ENCODE measurements at regions not wholly inside any gene's neighbourhood (a gene's known extent, or its start where the extent isn't known, plus 50 kb on each side); places are given as distances from the start of the nearest gene placed in this dataset.

DNA sequence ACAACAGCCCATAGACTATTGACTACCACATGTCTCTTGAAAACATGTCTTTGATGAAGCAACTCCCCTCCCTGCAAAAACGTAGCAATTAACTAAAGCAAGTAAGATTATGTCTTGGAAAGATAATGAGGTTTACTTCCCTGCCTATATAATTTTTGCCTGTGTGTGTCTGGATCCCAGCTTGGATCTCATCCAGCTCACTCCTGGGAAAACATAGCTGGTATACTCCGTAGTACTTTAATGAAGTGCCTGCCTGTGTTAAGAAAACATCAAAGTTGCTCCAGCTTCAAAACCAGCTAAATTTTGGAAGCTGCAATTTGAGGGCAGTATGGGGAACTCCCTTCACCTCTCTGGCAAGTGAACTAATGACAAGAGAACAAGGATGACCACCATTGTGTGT, 182.6 kb upstream of the C9orf72 start:
- no peak for DNase-seq

DNA sequence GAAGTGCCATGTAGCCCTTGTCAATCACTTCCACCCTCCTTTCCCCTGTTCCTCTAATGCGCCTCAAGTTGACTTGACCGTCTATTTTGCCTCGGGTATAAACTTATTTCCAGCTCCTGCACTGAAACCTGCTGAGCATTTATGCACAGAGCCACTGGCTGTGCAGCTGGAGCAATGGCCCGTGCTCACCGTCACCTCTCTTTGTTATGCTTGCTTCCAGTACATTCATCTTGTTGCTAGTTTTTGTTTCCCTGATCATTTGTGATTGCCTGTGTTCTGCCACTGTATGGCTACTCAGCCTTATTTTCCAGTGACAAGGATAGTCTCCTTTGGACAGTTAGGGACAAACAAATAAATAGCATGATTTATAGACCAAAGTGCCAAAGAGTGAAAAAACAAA, 183.1 kb upstream of the C9orf72 start:
- DNase-seq, result no peak

DNA sequence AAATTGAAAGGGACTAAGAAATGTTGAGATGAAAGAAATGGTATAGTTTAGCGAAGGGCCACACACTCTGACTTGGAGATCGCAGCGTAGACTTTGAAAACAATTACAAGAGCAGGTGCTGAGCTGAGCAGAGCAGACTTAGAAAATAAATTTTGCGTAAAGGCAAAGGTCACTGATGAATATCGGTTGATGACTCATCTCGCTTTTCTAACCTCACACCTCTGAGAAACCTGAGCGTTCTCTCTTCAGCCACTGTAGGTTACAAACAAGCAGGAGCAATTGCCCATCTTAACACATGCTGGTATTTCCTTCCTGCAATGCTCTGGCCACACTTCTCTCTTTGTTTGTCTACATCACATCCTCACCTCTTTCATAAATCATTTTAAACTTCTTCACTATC, 190.6 kb upstream of the C9orf72 start:
- DNase-seq, result peak; percentile 27

DNA sequence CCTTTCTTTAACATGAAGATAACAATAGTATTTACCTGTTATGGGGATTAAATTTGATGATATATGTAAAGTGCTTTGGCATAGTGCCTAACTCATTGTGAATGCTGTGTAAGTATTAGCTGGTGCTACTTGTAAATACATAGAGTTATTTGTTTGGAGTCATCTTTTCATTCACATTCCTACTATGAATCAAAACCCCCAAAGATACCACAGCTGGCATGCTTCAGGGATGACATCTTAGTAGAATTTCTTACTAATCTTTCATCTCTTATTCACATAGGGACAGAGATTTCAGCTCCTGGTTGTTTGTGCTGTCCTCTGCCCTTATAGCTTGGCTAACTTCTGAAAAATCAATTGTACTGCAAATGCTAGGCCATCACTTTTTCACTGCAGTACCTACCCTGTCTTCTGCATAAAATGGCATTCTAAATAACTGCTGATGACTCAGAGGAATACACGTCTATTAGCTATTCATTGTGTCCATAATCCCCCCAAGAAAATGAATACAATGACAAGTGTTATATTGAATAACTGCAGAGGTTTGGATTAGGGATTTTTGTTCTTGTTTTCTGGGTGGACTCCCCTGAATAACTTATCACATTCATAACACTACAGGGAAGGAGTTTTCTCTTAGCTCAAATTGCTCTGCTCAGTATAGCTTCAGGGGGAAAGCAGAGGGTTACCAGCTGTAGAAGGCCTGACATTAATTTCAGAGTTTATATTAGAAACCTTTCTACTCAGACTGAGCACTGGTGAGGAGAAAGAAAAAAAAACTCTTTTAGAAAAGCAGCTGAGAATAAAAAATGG, 192.2 kb upstream of the C9orf72 start:
- no peak for DNase-seq

DNA sequence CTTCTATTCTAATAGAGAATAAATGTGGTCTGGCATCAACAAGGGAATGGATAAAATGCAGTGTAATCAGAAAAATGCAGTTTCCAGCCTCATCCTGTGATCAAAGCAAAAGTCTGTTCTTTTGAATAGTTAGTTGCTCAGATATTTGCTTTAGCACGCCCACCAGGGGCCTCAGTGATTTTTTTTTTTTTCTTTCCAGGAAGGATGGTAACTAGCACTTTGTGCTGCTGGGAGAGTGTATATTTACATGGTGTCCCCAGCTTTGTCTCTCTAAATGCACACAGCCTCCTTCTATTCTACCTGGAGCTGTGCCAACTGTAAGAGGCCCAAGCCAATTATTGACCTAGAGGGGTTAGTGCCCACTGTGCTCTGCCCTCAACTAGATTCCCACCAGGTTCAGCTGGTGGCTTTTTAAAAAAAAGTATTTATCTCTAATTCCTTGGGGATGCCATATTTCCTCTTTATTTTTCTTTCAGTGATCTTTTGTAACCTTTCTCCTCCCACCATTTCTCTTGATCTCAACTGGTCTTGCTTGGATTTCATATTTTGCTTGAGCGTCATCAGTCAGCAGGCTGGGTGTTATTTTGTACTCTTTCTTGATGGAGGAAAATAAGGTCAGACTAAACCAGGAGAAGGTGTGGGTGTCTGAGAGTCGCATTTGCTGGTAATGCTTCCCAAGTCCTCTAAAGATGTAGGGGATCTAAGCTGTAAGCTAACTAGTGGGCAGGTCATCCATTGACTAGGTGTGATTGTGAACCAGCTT, 193.0 kb upstream of the C9orf72 start:
- DNase-seq, result no peak

DNA sequence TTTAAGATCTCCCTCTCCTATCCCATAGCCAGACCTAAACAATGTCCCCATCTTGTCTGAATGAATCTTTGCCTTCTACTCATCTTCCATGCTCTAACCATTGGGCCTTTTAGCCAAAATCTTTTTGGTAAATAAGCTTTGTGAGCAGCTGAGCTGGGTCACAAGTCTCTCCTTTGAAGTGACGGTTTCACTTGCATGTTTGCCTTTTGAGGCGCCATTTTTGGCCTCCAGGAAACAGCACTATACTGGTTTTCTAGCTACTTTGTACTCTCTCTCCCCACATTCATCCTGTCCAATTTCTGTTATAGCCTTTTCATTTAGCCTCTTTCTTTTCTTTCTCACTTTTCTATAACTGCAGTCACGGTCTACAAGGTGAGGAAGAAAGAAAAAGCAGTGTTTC, 195.5 kb upstream of the C9orf72 start:
- DNase-seq, result no peak

DNA sequence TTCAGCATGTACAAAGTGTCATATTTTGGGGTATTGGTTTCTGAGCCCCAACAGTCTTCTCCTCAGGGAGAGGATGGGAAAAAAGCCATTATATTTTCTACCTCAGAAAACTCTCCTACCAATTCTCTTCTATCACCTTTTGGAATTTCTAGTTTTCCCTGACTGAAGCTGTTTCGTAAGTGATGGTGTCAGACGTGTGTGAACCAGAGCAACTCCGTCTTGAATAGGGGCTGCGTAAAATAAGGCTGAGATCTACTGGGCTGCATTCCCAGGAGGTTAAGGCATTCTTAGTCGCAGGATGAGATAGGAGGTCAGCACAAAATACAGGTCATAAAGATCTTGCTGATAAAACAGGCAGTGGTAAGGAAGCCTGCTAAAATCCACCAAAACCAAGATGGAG, 197.3 kb upstream of the C9orf72 start:
- no peak for DNase-seq

DNA sequence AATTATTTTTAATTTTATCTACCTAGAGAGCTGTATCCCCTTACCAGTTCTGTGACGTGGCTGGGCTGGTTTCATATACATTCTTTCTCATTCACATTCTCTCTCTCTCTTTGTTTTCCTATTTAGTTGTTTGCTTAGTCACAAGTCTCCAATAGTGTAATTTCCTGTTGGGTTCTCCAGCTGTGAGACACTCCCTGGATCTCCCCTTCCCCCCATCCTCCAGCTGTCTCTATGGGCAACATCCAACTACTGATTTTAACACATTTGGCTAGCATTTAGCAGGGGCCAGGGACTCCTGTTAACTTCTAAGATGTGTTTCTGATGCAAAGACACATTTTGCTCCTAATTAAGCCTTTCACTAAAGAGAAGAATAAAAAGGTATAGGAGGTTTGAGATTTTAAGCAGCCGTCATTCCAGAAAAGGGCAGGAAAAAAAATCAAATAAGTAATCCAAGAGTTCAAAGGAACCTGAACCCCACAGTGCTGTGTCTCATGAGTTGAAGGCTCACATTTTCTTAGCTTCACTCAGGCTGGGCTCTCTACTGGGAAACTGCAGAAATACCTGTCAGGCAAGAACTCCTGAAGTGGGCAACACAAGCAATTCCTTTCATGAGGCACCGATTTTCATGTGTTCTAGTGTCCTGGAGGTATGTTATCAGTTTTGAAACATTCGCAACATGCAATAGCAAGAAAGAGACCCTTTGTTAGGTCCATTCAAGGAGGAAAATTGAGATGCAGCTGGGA, 198.7 kb upstream of the C9orf72 start:
- DNase-seq, result peak; percentile 33

DNA sequence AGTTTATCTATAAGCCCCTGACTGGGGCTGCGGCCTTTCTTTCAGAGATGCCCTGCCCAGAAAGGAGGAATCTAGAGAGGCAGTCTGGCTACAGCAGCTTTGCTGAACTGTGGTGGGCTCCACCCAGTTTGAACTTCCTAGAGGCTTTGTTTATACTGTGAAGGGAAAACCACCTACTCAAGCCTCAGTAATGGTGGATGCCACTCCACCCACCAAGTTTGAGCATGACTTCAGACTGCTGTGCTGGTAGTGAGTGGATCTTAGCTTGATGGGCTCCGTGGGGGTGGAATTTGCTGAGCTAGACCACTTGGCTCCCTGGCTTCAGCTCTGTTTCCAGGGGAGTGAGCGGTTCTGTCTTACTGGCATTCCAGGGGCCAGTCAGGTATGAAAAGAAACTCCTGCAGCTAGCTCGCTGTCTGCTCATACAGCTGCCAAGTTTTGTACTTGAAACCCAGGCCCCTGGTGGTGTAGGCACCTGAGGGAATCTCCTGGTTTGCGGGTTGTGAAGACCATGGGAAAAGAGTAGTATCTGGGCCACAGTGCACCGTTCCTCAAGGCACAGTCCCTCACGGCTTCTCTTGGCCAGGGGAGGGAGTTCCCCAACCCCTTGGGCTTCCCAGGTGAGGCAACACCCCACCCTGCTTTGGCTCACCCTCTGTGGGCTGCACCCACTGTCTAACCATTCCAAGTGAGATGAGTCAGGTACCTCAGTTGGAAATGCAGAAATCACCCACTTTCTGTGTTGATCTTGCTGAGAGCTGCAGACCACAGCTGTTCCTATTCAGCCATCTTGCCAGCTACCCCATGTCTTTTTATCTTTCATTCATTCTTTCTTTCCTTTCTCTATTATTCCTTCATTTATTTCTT, 211.8 kb upstream of the C9orf72 start:
- DNase-seq, result no peak

DNA sequence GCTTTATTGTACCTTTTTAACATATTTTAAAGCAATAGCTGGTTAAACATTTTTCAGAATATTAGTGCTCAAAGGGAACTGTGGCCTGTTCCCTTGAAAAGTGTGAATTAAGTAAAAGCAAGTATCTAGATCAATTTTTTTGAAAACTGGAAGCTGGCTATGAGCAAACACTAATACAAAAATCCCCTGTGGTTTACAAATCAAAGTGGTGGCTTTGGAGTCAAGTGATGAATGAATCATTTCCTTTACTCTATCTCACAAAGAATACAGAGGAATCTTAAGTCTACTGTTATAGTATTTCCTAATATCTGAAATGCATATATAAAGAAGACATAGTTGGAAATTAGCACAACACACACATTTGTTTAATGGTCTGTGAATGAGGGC, 212.4 kb upstream of the C9orf72 start:
- no peak for DNase-seq

DNA sequence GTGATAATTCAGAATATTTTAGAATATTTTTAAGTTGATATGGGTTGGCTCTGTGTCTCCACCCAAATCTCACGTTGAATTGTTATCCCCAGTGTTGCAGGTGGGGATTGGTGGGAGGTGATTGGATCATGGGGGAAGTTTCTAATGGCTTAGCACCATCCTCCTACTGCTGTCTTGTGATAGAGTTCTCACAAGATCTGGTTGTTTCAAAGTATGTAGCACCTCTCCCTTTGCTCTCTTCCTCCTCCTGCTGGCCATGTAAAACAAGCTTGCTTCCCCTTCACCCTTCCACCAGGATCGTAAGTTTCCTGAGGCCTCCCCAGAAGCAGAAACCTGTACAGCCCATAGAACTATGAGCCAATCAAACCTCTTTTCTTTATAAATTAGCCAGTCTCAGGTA, 214.6 kb upstream of the C9orf72 start:
- DNase-seq, result no peak

DNA sequence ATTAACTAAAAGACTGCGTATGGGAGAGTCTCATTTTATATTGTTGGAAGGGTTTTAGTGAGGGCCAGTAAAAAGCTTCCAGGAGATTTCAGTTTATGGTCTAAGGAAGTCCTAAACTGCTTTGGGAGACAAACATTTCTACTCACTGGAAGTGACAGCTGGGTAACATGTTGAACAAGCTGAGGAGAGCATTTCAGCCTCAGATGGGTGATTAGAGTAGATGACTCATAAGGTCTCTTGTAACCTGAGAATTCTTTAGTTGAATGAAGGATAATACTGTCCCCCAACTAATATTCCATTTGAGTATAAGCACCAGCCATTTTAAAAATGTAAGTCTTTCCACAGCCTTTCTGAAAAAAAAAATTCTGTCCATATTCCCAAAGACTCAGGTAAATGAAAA, 218.0 kb upstream of the C9orf72 start:
- DNase-seq, result no peak

DNA sequence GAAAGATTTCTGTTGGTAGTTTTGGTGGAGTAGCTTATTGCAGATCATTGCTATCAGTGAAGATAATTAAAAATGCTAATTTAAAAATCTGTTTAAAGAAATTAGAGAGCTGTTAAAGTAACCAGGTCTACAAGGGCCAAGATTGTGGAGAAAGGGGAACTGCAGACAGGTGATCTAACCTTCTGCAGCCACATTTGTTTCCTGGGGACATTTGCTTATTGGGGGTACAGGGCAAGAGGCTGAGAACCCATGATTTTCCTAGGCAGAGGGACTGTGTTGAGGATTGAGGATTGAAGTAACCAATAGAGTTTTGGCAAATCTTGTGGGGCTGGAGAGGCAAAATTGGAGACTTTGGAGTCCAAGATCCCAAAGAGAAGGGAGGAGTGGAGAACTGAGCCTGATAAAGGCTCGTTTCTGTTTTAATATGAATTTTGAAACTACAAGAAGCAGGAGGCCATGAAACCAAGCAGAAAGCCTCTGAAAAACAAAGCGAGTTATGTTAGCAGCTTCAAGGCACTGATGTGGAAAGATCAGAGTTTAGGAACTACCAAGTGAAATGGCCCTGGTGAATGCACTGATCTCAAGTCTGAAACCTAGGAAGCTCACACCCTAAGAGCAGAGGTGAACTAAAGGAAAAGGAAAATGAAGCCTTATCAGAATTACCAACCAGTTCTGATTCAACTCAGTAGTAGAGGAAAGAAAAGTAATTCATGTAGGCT, 219.8 kb upstream of the C9orf72 start:
- DNase-seq, result no peak

DNA sequence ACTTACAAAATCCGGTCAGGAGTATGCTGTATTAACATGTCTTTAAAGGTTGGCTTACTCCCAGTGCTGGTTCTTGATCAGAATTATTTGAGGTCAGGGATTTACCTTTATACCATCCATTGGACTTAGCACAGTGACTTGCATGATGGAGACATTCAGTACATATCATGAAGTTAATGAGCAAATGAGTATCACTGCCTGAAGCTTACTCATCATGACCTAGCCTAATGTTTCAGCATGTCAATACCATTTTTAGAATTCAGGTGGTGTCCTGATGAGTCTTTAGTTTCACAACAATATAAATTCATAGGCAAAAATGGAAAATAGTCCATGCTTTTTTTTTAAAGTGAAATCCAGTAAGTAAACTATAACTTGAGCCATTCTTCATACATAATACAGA, 226.0 kb upstream of the C9orf72 start:
- DNase-seq, result no peak

DNA sequence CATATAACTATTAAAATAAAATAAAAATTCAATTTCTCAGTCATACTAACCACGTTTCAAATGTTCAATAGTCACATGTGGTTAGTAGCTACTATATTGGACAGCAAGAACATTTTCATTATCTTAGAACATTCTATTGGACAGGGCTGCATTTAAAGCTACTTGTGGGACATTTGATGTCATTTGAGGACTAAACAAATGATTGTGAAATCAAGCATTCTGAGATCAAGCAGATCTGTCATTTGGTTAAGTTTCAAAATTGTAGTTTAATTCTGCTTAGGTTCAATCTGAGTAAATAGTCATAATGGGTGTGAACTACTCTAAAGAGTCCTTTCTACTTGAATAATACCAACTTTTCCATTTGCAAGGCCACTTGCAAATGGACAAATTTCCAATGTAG, 226.9 kb upstream of the C9orf72 start:
- DNase-seq, result no peak

DNA sequence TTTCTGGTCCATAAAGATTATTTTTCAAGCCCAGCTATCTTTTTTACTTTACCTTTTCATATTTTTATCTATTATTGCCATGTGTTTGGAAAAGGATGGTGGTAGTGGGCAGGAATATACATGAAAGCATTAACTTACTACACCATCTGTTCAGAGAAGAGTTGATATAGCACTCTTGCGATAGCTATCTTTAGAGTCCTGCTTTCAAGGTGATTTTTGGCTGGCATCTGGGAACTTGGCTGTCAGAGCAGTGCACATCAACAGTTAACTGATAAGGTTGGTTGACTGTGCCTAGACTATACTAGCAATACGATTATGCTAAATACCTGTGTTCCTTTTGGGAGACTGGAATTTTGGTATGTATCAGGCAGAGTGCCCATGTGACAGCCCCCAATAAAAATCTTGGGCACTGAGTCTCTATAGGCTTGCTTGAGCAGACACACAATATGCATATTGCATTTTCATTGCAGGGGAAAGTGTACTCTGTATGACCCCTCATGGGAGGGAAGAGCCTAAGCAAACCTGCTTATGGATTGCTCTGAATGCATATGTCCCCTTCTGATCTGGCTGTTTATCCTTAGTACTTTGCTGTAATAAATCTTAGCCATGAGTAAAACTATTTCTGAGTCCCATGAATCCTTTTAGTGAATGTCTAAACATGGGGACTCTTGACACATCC, 227.6 kb upstream of the C9orf72 start:
- DNase-seq, result no peak

DNA sequence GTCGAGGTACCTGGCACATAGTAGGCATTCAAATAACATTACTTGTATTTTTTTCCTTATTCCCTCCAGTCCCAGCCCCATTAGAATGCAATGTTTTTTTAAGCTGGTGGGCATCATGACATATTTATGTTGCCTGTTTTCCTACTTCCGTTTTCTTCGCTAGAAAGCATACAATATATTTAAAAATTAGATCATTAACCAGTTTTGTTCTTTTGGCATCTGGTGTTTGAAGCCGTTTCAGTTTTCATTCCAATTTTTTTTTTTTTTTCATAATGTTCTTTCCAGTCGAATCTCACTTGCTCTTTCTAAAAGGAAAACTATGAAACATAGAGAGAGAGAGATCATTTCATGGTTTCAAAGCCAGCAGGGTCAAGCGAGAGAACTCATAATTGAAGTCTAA, 228.3 kb upstream of the C9orf72 start:
- no peak for DNase-seq

DNA sequence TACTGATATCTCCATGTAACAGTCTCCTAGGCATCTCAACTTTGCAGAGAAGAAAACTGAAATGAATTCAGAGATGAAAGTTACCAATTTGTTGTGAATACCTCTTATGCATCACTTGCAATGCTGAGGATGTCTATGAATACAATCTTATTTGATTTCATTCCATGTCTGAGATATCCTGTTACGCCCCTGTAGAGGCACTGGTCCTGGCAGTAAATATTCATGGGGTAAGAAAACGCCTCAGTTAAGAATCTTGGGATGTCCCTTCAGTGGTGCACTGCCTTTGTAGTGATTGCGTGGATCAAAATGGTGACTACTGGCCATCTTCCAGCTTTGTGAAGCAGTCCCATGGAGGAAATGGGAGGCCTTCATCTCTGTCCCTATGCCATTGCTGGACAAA, 229.1 kb upstream of the C9orf72 start:
- no peak for DNase-seq

DNA sequence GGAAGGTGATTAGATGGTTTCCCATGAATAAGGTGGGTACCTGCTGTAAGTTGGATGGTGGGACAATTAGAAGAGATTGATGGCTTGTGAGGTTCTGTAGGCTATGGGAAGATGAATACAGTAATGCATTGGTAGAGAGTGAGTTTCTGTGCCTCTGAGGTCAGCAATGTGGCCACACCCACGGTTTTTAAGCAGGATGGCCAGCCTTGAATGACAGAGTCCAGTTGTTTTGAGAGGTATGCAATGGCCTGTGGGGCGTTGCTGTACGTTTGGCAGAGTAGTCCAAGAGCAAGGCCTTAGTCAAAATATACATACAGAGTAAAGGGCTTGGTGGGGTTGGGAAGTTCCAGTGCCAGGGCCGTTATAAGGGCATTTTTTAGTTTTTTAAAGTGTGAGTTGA, 235.6 kb upstream of the C9orf72 start:
- DNase-seq, result no peak

DNA sequence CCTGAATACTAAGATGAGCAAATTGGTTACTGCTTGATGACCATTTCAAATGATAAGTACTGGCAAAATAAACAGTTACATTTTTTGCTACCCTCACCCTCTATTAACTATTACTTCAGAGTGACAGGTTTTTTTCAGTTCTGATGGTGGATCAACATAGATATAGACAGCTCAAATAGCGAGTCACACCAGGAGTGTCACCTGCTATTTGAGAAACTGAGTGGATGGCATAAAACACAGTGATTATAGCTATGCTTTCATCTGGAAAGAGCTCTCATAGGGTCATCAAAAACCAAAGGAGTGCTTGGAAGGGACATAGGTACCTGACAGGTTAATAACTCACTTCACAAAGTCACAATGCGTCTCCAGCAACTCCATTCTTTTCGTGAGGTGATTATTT, 244.5 kb upstream of the C9orf72 start:
- no peak for DNase-seq

DNA sequence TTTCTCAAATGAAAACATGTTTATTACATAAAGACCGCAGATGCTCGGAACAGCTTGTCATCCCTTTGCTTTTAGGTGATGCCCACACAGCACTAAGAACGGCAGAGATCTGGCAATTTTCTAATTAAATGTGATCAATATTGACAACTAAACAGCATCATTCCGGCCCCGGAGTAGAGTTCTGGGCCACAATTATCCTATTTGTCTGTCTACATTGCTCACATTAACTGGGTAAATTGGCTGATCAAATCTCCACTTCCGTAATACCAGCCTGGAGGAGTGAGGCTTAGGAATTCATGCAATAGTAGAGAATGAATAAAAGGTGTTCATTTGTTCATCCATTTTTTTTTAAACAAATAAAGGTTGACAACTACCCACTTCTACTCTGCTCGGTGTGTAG, 245.1 kb upstream of the C9orf72 start:
- no peak for DNase-seq

DNA sequence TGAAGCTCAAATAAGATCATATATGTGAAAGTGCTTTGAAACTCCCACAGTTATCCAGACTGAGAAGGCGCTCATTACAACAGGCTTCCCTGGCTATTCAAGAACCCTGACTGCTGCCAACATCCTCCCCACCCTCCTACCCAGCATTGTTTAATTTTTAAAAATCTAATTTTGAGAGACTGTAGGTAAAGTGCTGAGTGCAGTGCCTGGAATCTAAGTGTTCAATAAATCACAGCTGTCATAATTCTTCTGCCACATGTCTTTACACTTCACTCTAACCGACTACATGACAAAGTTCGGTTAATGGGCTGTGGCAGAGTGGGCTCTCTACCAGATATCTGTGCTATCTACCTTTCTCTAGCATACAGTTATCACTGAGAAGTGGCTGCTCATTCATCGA, 255.6 kb upstream of the C9orf72 start:
- no peak for DNase-seq
